Lower lobe of right lung (tissue), 2 donors: ENCODE measurements at regions not wholly inside any gene's neighbourhood (a gene's known extent, or its start where the extent isn't known, plus 50 kb on each side); places are given as distances from the start of the nearest gene placed in this dataset.

Experiments
- ATAC-seq, 2 donors: fragments of 200-7000 bp; cut with Tn5 transposase; one replicate each; pipeline ENCODE4 v1.9.1; 2020 to 2022; ENCODE audit warnings: mild to moderate bottlenecking in 2 of 2, moderate library complexity in 2 of 2
- DNase-seq: peaks from one replicate; pipeline ENCODE4 v3.0.0-alpha.2; 2020
- H3K27ac ChIP-seq: fragments of 200-600 bp; one replicate; pipeline ENCODE4 v1.8.0; 2022
- H3K27me3 ChIP-seq: fragments of 200-600 bp; one replicate; pipeline ENCODE4 v1.8.0; 2022; ENCODE audit warnings: low read depth
- H3K36me3 ChIP-seq: fragments of 200-600 bp; one replicate; pipeline ENCODE4 v1.8.0; 2022; ENCODE audit warnings: mild to moderate bottlenecking
- H3K4me1 ChIP-seq: fragments of 200-600 bp; one replicate; pipeline ENCODE4 v1.8.0; 2022
- H3K4me3 ChIP-seq: fragments of 200-600 bp; one replicate; pipeline ENCODE4 v1.8.0; 2022; ENCODE audit warnings: mild to moderate bottlenecking
- H3K9me3 ChIP-seq: fragments of 200-600 bp; one replicate; pipeline ENCODE4 v1.8.0; 2022
- CTCF ChIP-seq: fragments of 200-600 bp; IDR thresholded peaks from one replicate; pipeline ENCODE4 v1.8.0; 2022; ENCODE audit warnings: antibody characterized with exemption, mild to moderate bottlenecking
- intact Hi-C: fragments of 100-400 bp; cut with DNase I; formaldehyde crosslinking; loops from one replicate; pipeline ENCODE4 v1.11.0; 2022
- donor health status: DM: no; HTN: yes; CAD: no; lungs with severe emphysema.

GRCh38 chr10:83075016-83075814 is 1064.1 kb upstream of the GHITM start:
- intact Hi-C loops = no loop called here
- Histone ChIP-seq H3K27me3 (no peaks in the 10 kb centered on the region), H3K4me1 (no peaks in the 10 kb centered on the region), H3K36me3 (no peaks in the 10 kb centered on the region), H3K9me3 (peaks cover 4% of the 10 kb centered on the region), H3K27ac (no peak overlapping the region), H3K4me3 (no peak overlapping the region)
- no peak for ATAC-seq
- DNase-seq = no peak
- TF ChIP-seq CTCF = no peak

- no peak for ATAC-seq
- Histone ChIP-seq H3K9me3 (peaks cover 4% of the 10 kb centered on the region), H3K4me1 (no peaks in the 10 kb centered on the region), H3K4me3 (no peak overlapping the region), H3K27ac (no peak overlapping the region), H3K36me3 (no peaks in the 10 kb centered on the region), H3K27me3 (no peaks in the 10 kb centered on the region)
- intact Hi-C loops = no loop called here
- no peak for DNase-seq
- no peak for TF ChIP-seq CTCF
Observed at GRCh38 chr10:83075815-83076355, 1063.4 kb upstream of the GHITM start.

- no peak for DNase-seq
- H3K27ac ChIP-seq = no peak overlapping the region
- no peaks in the 10 kb centered on the region for H3K27me3 ChIP-seq
- no peak for TF ChIP-seq CTCF
- no peaks in the 10 kb centered on the region for H3K36me3 ChIP-seq
- H3K4me1 ChIP-seq = no peaks in the 10 kb centered on the region
- peaks cover 4% of the 10 kb centered on the region for H3K9me3 ChIP-seq
- intact Hi-C loops = no loop called here
- H3K4me3 ChIP-seq = no peak overlapping the region
- no peak for ATAC-seq
Observed at GRCh38 chr10:83076443-83076842, 1062.9 kb upstream of the GHITM start.

GRCh38 chr10:83078160-83078559 is 1061.1 kb upstream of the GHITM start:
- H3K4me1 ChIP-seq = no peaks in the 10 kb centered on the region
- no peaks in the 10 kb centered on the region for H3K36me3 ChIP-seq
- ATAC-seq (no peak), DNase-seq (no peak)
- intact Hi-C loops = no loop called here
- TF ChIP-seq CTCF = no peak
- H3K27ac ChIP-seq = no peak overlapping the region
- no peak overlapping the region for H3K4me3 ChIP-seq
- H3K27me3 ChIP-seq = no peaks in the 10 kb centered on the region
- H3K9me3 ChIP-seq = no peaks in the 10 kb centered on the region

- TF ChIP-seq CTCF = no peak
- Histone ChIP-seq H3K4me3 (no peak overlapping the region), H3K4me1 (no peaks in the 10 kb centered on the region), H3K27me3 (no peaks in the 10 kb centered on the region), H3K27ac (no peak overlapping the region), H3K36me3 (no peaks in the 10 kb centered on the region), H3K9me3 (no peaks in the 10 kb centered on the region)
- DNase-seq (no peak), ATAC-seq (no peak)
- intact Hi-C loops = no loop called here
Observed at GRCh38 chr10:83078645-83079044, 1060.7 kb upstream of the GHITM start.
